HUDEP-2 (cell line): ENCODE measurements at regions not wholly inside any gene's neighbourhood (a gene's known extent, or its start where the extent isn't known, plus 50 kb on each side); places are given as distances from the start of the nearest gene placed in this dataset.
A peak's percentile ranks its signal among the peaks of the same experiment; 100 is the strongest.

Source experiments
- DNase-seq, 76 experiments: peaks; one replicate each; lab custom pipeline; 2025; ENCODE audit not compliant: unreplicated experiment in 76 of 76; lab: John Stamatoyannopoulos, UW

GRCh38 chr12:19572920-19573558 lies 133.7 kb downstream of the AEBP2 start:
- peak in 31 of 76 experiments; percentile 3 to 57 (median 26) for DNase-seq

GRCh38 chr12:19573866-19574265 lies 134.6 kb downstream of the AEBP2 start:
- DNase-seq, result no peak

- DNase-seq, result peak in 12 of 76 experiments; percentile 1 to 30 (median 13)
Observed at GRCh38 chr12:19574601-19575000, 135.3 kb downstream of the AEBP2 start.

- DNase-seq, result peak in 13 of 76 experiments; percentile 1 to 35 (median 8)
Observed at GRCh38 chr12:19575337-19576243, 136.3 kb downstream of the AEBP2 start.

- DNase-seq, result peak in 3 of 76 experiments; percentile 0 to 28 (median 5)
Observed at GRCh38 chr12:19576506-19577280, 137.4 kb downstream of the AEBP2 start.

DNA sequence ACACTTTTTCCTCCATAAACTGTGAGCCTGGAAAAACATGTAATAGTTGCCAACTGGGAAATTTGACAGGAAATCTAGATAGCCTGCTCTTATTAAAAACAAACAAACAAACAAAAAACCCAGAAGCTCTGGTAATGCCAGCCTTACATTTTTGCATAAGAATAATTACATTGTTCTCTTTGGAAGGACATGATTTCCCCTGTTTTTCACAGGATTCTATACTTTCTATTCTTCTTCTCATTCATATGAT lies 137.9 kb downstream of the AEBP2 start:
- DNase-seq, result no peak

DNA sequence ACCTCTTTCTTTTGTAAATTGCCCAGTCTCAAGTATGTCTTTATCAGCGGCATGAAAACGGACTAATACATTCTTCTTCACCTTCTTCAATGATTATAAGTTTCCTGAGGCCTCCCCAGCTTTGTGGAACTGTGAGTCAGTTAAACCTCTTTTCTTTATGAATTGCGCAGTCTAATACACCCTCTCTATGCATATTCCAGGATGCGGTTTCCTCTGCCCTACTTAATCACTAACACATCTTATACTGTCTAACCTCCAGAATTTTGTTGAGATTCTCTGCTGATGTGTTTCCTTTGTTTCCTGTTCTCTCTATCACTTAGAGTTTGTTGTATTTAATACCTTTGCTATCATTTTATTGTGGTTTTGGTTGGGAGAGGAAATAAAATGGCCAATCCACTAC lies 145.4 kb downstream of the AEBP2 start:
- DNase-seq, result no peak

- DNase-seq, result no peak
Observed at GRCh38 chr12:19588951-19589350, 149.7 kb downstream of the AEBP2 start.

- DNase-seq, result no peak
Observed at GRCh38 chr12:19591951-19592350, 152.7 kb downstream of the AEBP2 start.

- DNase-seq, result no peak
Observed at GRCh38 chr12:19596434-19597166, 157.3 kb downstream of the AEBP2 start.

DNA sequence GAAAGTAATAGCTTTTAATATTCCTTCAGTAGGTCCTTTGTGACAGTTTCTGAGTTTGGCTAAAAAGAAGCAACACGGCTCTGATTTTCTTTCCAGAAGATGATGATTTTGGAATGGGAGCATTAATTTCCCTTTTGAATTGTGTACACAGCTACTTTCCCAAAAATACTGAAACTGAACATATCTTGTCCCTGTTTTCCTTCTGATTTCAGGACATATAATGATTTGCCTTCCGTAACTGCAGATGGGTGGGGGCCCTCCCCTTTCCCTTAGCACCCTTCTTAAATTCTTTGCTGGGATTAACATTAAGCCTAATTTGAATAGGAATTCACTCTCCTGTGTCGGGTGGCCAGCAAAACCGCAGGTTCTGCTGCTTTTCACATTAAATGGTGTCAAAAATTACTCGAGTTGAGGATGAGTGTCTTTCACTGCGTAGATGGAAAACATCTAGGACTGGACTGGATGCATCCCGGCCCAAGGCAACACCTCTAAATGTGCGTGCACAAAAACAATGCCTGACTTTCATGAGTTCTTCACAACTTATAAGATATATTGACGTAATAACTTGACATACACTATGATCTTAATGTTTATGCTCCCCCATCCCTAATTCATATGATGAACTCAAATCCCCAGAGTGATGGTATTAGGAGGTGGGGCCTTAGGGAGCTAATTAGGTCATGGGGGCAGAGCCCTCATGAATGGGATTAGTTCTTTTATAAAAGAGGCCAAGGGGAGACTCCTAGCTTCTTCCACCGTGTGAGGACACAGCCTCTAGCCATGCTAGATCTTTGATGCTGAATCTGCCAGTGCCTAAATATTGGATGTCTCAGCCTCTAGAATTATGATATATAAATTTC lies 158.1 kb downstream of the AEBP2 start:
- no peak for DNase-seq

DNA sequence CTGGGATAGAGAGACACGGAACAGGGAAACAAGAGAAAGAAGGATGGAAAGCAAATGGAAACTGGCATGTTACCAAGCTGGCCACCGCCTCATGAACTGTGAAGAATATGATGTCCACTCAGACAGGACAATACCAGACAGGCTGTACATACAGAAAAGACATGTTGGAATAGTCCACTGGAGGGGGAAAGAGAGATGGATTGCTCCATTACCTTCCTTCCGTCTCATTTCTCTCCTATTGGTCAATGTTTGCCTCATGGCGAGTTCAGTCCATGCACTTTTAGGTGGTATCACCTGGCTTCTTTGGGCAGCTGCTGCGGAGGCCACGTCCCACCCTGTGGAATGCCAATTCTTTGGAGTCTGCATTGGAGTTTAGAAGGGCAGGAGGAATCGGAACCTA lies 166.4 kb downstream of the AEBP2 start:
- DNase-seq, result no peak

GRCh38 chr12:19608039-19608438 lies 168.7 kb downstream of the AEBP2 start:
- no peak for DNase-seq

DNA sequence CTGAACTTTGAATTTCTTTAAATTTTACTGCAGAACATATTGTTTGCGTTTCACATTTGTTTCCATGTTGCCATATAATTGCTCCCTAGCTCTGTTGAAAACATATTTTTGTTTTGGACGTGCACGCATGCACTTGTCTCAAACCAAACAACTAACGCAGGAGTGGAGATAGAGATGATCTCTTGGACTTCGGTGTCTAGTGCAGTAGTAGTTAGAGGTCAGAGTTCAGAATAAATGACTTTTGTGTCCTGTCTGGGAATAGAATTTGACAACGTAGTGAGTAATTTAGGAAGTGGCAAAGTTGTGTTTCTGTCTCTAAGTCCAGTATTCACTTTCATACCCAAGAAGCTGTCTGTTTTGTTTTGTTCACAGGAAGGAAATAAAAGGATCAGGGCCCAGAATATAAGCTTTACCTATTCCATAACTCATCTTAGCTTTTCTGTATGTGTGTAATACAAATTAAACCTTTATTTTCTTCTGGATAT lies 173.8 kb downstream of the AEBP2 start:
- DNase-seq, result no peak

DNA sequence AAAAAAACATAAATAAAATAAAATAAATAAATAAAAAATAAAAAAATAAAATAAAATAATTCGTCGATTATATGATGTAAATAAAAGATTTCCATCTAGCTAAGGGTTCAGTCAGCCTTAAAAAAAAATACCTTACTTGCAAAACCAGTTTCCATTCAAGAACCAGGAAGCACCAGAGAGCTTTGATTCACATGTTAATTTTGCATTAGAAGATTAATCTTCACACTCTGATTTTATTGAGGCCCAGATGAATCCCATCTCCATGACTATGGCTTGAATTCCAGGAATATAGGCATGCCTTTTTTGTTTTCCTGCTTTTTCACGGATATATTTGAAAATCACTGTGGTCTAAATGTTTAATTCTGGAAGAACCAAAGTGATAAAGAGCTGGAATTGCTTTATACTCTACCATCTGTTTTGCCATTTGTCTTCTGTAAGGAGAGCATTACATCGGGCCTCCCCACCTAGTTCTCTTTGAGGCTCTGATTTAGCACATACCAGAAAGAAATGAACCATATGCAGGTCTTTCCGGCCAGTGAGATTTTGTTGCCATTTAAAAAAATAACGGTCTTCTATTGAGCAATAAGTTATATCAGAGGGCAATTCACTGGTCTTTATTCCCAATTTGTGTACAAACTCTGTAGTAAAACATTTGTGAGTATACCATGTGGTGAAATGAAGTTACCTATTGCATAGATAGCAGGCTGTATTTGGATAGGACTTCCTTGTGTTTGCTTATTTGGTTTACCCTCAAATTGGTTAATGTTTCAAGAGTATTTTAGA lies 175.5 kb downstream of the AEBP2 start:
- DNase-seq, result no peak

DNA sequence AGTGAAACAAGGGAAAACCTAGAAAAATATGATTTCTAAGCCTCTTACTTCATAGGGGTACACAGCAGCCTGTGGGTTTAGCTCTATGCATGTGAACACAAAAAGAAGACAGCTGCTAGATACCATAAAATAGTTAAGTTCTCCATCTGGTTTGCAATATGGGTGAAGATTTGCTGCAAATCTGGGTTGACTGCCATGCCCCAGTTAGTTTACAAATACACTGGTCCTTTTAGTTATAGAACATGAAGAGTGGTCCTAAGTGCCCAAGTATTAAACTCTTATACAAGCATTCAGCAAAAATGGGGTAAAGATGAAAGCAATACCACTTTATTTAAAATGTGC lies 176.1 kb downstream of the AEBP2 start:
- no peak for DNase-seq

- no peak for DNase-seq
Observed at GRCh38 chr12:19616781-19617180, 177.5 kb downstream of the AEBP2 start.

DNA sequence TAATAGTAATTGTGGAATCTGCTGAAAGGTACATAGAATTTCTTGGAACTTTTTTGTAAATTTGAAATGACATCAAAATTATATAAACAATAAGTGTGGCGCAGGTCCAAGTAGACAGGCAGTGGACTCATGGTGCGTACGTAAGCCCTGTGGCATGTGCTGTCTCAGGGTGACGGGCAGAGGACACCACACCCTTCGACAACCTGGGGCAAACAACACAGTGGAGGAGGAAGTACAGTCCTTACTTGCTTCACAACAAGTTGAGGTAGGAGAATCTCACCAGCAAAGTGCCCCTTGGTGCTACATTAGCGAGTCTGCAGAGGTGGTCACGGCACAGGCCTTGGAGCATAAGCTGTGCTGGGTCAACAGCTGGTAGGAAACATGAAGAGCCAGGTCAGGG lies 180.9 kb downstream of the AEBP2 start:
- no peak for DNase-seq

- DNase-seq, result no peak
Observed at GRCh38 chr12:19623751-19624399, 184.6 kb downstream of the AEBP2 start.
